ENCODE measurements at regions not wholly inside any gene's neighbourhood (a gene's known extent, or its start where the extent isn't known, plus 50 kb on each side); places are given as distances from the start of the nearest gene placed in this dataset.

- no peak for DNase-seq
- Histone ChIP-seq H3K4me1 (ENCODE audit: control insufficient read depth in 2 of 2, insufficient read depth in 2 of 2, low read length in 2 of 2) (no peaks in the 10 kb centered on the region), H3K27me3 (replicated peaks in 1 of 4; ENCODE audit: control extremely low read depth in 1 of 4, control insufficient read depth in 3 of 4, insufficient read depth in 4 of 4, low read length in 3 of 4) (peaks cover 0 to 3% (median 0%) of the 10 kb centered on the region in 4 experiments), H3K4me3 (ENCODE audit: control extremely low read depth in 1 of 5, extremely low read depth in 1 of 5, insufficient read depth in 1 of 5, low read depth in 2 of 5, low read length in 4 of 5) (no peak overlapping the region), H2AFZ (ENCODE audit: insufficient read depth, low read depth, low read length, poor library complexity, severe bottlenecking) (no peak overlapping the region), H3K4me2 (replicated peaks; ENCODE audit: low read depth, low read length, poor library complexity, severe bottlenecking) (no peak overlapping the region), H3K36me3 (replicated peaks in 1 of 2; ENCODE audit: control extremely low read depth in 1 of 2, control insufficient read depth in 1 of 2, extremely low read depth in 1 of 2, insufficient read depth in 2 of 2, low read length in 1 of 2) (no peaks in the 10 kb centered on the region), H4K20me1 (ENCODE audit: control insufficient read depth, insufficient read depth, low read length, poor library complexity, severe bottlenecking) (no peaks in the 10 kb centered on the region), H3K9ac (ENCODE audit: low read length) (no peak overlapping the region), H3K27ac (ENCODE audit: low read length in 2 of 2) (no peak overlapping the region), H3K79me2 (ENCODE audit: control insufficient read depth, insufficient read depth, low read length) (no peaks in the 10 kb centered on the region), H3K9me3 (ENCODE audit: control extremely low read depth in 1 of 3, control insufficient read depth in 2 of 3, insufficient read depth in 1 of 3, low read length in 2 of 3) (peaks cover 0 to 12% (median 0%) of the 10 kb centered on the region in 3 donors)
- H3K27me3 Mint-ChIP-seq: peaks cover 13% of the 10 kb centered on the region
- TF ChIP-seq EZH2 (IDR thresholded peaks at IDR 0.05; ENCODE audit: borderline replicate concordance, insufficient read depth, low read depth, low read length, poor library complexity, severe bottlenecking): no peak
- TF ChIP-seq, protein P1, sequence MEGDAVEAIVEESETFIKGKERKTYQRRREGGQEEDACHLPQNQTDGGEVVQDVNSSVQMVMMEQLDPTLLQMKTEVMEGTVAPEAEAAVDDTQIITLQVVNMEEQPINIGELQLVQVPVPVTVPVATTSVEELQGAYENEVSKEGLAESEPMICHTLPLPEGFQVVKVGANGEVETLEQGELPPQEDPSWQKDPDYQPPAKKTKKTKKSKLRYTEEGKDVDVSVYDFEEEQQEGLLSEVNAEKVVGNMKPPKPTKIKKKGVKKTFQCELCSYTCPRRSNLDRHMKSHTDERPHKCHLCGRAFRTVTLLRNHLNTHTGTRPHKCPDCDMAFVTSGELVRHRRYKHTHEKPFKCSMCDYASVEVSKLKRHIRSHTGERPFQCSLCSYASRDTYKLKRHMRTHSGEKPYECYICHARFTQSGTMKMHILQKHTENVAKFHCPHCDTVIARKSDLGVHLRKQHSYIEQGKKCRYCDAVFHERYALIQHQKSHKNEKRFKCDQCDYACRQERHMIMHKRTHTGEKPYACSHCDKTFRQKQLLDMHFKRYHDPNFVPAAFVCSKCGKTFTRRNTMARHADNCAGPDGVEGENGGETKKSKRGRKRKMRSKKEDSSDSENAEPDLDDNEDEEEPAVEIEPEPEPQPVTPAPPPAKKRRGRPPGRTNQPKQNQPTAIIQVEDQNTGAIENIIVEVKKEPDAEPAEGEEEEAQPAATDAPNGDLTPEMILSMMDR (IDR thresholded peaks at IDR 0.05): no peak
- no peaks in the 10 kb centered on the region for H3K4me1 Mint-ChIP-seq
- ChIA-PET CTCF (no interaction called here), POLR2A (no interaction called here)
- no peak for ATAC-seq (ENCODE audit: low read depth)
- no peak overlapping the region for H3K4me3 Mint-ChIP-seq
- WGBS (ENCODE audit: insufficient coverage): 49% methylated on average over 2 of the region's 2 CpGs
- peaks cover 12% of the 10 kb centered on the region for H3K9me3 Mint-ChIP-seq (ENCODE audit: insufficient read depth)
- intact Hi-C loops (cut with micrococcal nuclease): no loop called here
- no peak overlapping the region for H3K27ac Mint-ChIP-seq
Observed at GRCh38 chr5:1692381-1692780, 107.3 kb downstream of the MRPL36 start.

DNA sequence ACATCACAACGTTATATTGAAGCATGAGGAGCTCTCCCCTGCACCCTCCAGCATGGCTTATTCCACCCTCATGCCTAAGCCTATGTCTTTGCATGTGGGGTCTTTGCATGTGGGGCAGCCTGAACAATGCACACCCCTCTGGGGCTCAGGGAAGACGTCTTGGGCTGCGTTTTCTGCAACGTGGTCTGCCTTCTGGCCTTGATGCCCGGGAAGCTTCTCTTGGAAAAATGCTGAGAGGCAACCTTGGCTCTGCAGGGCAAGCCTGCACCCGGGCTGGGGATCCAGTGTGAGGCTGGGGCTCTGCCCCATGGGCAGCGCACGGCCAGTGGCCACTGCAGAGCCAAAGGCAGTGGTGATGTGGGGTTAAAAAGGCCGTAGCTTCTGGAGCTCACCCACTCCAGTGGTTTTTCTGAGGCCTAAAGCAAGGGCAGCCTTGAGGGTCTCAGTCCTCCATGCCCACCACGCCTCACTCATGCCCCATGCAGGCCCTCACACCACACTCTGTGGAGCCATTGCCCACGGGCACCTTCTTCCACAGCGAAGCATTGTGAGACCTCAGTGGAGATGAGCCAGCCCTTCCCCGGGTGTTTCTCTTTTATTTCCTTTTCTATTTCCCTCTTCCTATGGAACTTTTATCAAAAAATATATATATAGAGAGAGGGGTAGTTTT lies 112.2 kb downstream of the MRPL36 start:
- Histone ChIP-seq H3K36me3 (replicated peaks in 1 of 2; ENCODE audit: control extremely low read depth in 1 of 2, control insufficient read depth in 1 of 2, extremely low read depth in 1 of 2, insufficient read depth in 2 of 2, low read length in 1 of 2) (no peaks in the 10 kb centered on the region), H3K4me1 (ENCODE audit: control insufficient read depth in 2 of 2, insufficient read depth in 2 of 2, low read length in 2 of 2) (no peaks in the 10 kb centered on the region), H3K4me2 (replicated peaks; ENCODE audit: low read depth, low read length, poor library complexity, severe bottlenecking) (no peak overlapping the region), H3K27ac (ENCODE audit: low read length in 2 of 2) (no peak overlapping the region), H3K9me3 (ENCODE audit: control extremely low read depth in 1 of 3, control insufficient read depth in 2 of 3, insufficient read depth in 1 of 3, low read length in 2 of 3) (peaks cover 0 to 14% (median 0%) of the 10 kb centered on the region in 3 donors), H3K27me3 (replicated peaks in 1 of 4; ENCODE audit: control extremely low read depth in 1 of 4, control insufficient read depth in 3 of 4, insufficient read depth in 4 of 4, low read length in 3 of 4) (peaks cover 0 to 7% (median 0%) of the 10 kb centered on the region in 4 experiments), H3K79me2 (ENCODE audit: control insufficient read depth, insufficient read depth, low read length) (no peaks in the 10 kb centered on the region), H2AFZ (ENCODE audit: insufficient read depth, low read depth, low read length, poor library complexity, severe bottlenecking) (no peak overlapping the region), H3K9ac (ENCODE audit: low read length) (no peak overlapping the region), H4K20me1 (ENCODE audit: control insufficient read depth, insufficient read depth, low read length, poor library complexity, severe bottlenecking) (no peaks in the 10 kb centered on the region), H3K4me3 (ENCODE audit: control extremely low read depth in 1 of 5, extremely low read depth in 1 of 5, insufficient read depth in 1 of 5, low read depth in 2 of 5, low read length in 4 of 5) (no peak overlapping the region)
- peaks cover 22% of the 10 kb centered on the region for H3K27me3 Mint-ChIP-seq
- 82% methylated on average over 11 of the region's 13 CpGs for WGBS (ENCODE audit: insufficient coverage)
- POLR2A ChIA-PET: no interaction called here
- peaks cover 12% of the 10 kb centered on the region for H3K9me3 Mint-ChIP-seq (ENCODE audit: insufficient read depth)
- no peak for DNase-seq
- no peak for TF ChIP-seq EZH2 (IDR thresholded peaks at IDR 0.05; ENCODE audit: borderline replicate concordance, insufficient read depth, low read depth, low read length, poor library complexity, severe bottlenecking)
- TF ChIP-seq, protein P1 (IDR thresholded peaks at IDR 0.05): no peak
- intact Hi-C loops (cut with micrococcal nuclease): no loop called here
- no peak for ATAC-seq (ENCODE audit: low read depth)
- no peak overlapping the region for H3K4me3 Mint-ChIP-seq
- CTCF ChIA-PET: no interaction called here
- no peaks in the 10 kb centered on the region for H3K4me1 Mint-ChIP-seq
- no peak overlapping the region for H3K27ac Mint-ChIP-seq
